Loucy (cell line): ENCODE measurements at regions not wholly inside any gene's neighbourhood (a gene's known extent, or its start where the extent isn't known, plus 50 kb on each side); places are given as distances from the start of the nearest gene placed in this dataset.
"Not testable (repeated sequence)": the region's sequence is repeated elsewhere in the genome, so short reads cannot be mapped to it uniquely, and the experiment has no call there.

Experiments used
- H2AFZ ChIP-seq: fragments of 200-600 bp; sonication (generic); 2 replicates; pipeline ENCODE4 v1.6.0; 2016; ENCODE audit warnings: antibody characterized with exemption, mild to moderate bottlenecking, low read length, moderate library complexity
- H3F3A ChIP-seq: fragments of 200-600 bp; 2 replicates; pipeline ENCODE4 v1.6.0; 2016; ENCODE audit warnings: antibody characterized with exemption, low read depth, mild to moderate bottlenecking
- H3K27me3 ChIP-seq: fragments of 200-600 bp; sonication (generic); 2 replicates; pipeline ENCODE4 v1.6.1; 2014; ENCODE audit warnings: low read length, mild to moderate bottlenecking; ENCODE audit not compliant: insufficient read depth, poor library complexity, severe bottlenecking
- H3K36me3 ChIP-seq: fragments of 200-600 bp; sonication (generic); 2 replicates; pipeline ENCODE4 v1.6.1; 2016; ENCODE audit warnings: low read length; ENCODE audit not compliant: insufficient read depth
- H3K4me1 ChIP-seq: fragments of 200-600 bp; sonication (generic); 2 replicates; pipeline ENCODE4 v1.5.1; 2014; ENCODE audit warnings: low read length, mild to moderate bottlenecking; ENCODE audit not compliant: insufficient read depth, poor library complexity, severe bottlenecking
- H3K4me2 ChIP-seq: fragments of 200-600 bp; sonication (generic); 2 replicates; pipeline ENCODE4 v1.6.0; 2014; ENCODE audit warnings: antibody characterized with exemption, low read length, low read depth, mild to moderate bottlenecking; ENCODE audit not compliant: poor library complexity, severe bottlenecking
- H3K4me3 ChIP-seq: fragments of 200-600 bp; sonication (generic); 2 replicates; pipeline ENCODE4 v1.5.1; 2014; ENCODE audit warnings: low read length, mild to moderate bottlenecking, mixed read lengths; ENCODE audit not compliant: poor library complexity, severe bottlenecking
- H3K79me2 ChIP-seq: fragments of 200-600 bp; sonication (generic); 2 replicates; pipeline ENCODE4 v1.6.1; 2014; ENCODE audit warnings: low read length; ENCODE audit not compliant: insufficient read depth
- H3K9ac ChIP-seq: fragments of 200-600 bp; sonication (generic); 2 replicates; pipeline ENCODE4 v1.6.0; 2014; ENCODE audit warnings: mild to moderate bottlenecking, low read depth, low read length, moderate library complexity; ENCODE audit not compliant: poor library complexity, severe bottlenecking
- H3K9me2 ChIP-seq: fragments of 200-600 bp; sonication (generic); replicated peaks from 2 replicates; pipeline ENCODE4 v1.6.1; 2016; ENCODE audit warnings: low read depth, low read length, mixed read lengths
- H3K9me3 ChIP-seq: fragments of 200-600 bp; sonication (generic); 2 replicates; pipeline ENCODE4 v1.6.1; 2014; ENCODE audit warnings: mild to moderate bottlenecking, antibody characterized with exemption, low read length, low read depth; ENCODE audit not compliant: insufficient read depth
- H4K20me1 ChIP-seq: fragments of 200-600 bp; sonication (generic); 2 replicates; pipeline ENCODE4 v1.6.0; 2014; ENCODE audit warnings: antibody characterized with exemption, low read length, mild to moderate bottlenecking; ENCODE audit not compliant: insufficient read depth, poor library complexity, severe bottlenecking
- EZH2phosphoT487 ChIP-seq: fragments of 200-600 bp; IDR thresholded peaks from 2 replicates; pipeline ENCODE4 v1.6.1; 2018; ENCODE audit warnings: antibody characterized with exemption, mild to moderate bottlenecking, moderate library complexity, borderline replicate concordance
- TF ChIP-seq, protein P1 (sequence below): fragments of 200-600 bp; sonication (generic); conservative IDR thresholded peaks from 2 replicates; pipeline ENCODE4 v1.5.1; 2014; ENCODE audit warnings: mild to moderate bottlenecking, antibody characterized with exemption, low read length

DNA sequence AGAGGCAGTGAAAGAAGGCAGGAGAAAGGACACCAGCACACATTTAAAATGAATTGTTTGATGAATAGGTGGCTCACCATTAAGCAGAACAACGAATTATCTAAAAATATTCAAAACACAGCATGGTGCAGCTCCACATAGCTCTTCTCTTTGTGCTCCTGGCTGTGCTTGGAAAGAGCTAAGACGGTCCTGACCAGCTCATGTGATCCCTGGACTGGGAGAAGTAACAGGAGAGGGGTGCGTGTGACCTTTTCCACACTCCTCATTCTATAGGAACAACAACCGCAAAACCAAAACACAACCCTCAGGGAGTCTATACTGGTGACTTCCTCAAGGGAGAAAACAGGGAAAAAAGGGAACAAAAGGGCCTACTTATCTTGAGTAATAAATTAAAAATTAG lies 140.5 kb downstream of the DIRAS2 start:
- no peaks in the 10 kb centered on the region for H3K9me2 ChIP-seq
- H3K9me3 ChIP-seq = no peaks in the 10 kb centered on the region
- H3K9ac ChIP-seq = no peak overlapping the region
- TF ChIP-seq EZH2phosphoT487 = no peak
- TF ChIP-seq, protein P1, sequence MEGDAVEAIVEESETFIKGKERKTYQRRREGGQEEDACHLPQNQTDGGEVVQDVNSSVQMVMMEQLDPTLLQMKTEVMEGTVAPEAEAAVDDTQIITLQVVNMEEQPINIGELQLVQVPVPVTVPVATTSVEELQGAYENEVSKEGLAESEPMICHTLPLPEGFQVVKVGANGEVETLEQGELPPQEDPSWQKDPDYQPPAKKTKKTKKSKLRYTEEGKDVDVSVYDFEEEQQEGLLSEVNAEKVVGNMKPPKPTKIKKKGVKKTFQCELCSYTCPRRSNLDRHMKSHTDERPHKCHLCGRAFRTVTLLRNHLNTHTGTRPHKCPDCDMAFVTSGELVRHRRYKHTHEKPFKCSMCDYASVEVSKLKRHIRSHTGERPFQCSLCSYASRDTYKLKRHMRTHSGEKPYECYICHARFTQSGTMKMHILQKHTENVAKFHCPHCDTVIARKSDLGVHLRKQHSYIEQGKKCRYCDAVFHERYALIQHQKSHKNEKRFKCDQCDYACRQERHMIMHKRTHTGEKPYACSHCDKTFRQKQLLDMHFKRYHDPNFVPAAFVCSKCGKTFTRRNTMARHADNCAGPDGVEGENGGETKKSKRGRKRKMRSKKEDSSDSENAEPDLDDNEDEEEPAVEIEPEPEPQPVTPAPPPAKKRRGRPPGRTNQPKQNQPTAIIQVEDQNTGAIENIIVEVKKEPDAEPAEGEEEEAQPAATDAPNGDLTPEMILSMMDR = no peak
- H3K4me2 ChIP-seq = no peak overlapping the region
- H3K79me2 ChIP-seq = no peaks in the 10 kb centered on the region
- H3K4me3 ChIP-seq = no peak overlapping the region
- H3K27me3 ChIP-seq = no peaks in the 10 kb centered on the region
- H3F3A ChIP-seq = no peaks in the 10 kb centered on the region
- no peak overlapping the region for H2AFZ ChIP-seq
- no peaks in the 10 kb centered on the region for H3K36me3 ChIP-seq
- H3K4me1 ChIP-seq = no peaks in the 10 kb centered on the region
- H4K20me1 ChIP-seq = no peaks in the 10 kb centered on the region

DNA sequence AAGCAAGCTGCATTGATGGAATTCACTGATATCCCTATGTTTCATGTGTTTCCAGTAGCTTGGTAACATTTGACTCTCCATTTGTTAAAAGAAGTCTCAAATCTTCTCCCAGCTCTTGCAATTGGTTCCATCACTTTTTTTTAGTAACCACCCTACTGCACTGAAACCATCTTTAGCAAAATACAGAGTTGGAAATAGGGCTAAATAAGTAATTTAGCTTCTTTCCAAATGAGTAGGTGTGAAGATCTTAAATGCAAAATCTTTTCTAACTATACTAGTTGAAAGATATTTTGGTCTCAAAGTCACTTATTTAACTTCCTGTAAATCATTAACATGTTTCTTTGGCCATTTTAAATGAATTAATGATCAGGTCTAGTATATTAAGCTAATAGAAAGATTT lies 138.1 kb downstream of the DIRAS2 start:
- Histone ChIP-seq H3K4me3 (no peak overlapping the region), H3K4me1 (no peaks in the 10 kb centered on the region), H3K36me3 (no peaks in the 10 kb centered on the region), H3F3A (no peaks in the 10 kb centered on the region), H2AFZ (no peak overlapping the region), H3K9ac (no peak overlapping the region), H4K20me1 (no peaks in the 10 kb centered on the region), H3K9me3 (no peaks in the 10 kb centered on the region), H3K9me2 (no peaks in the 10 kb centered on the region), H3K27me3 (no peaks in the 10 kb centered on the region), H3K79me2 (no peaks in the 10 kb centered on the region), H3K4me2 (no peak overlapping the region)
- TF ChIP-seq, protein P1 = no peak

DNA sequence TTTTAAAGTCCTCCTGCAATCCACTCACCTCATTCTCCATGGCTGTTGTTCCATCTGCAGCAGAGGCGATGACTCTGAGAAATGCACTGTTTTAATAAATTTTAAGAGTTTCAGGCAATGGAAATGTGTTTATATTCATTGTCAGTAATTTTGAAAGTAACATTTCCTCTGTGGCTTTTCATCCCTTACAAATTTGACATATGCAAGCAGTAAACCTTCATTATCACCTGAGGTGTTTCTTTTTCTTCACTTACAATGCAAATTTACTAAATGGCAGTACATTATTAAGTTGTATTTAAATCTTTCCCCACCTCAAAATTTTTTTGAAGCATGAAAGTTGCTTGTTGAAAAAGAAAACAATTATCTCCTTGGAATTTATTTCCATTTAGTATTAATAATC lies 136.9 kb downstream of the DIRAS2 start:
- no peaks in the 10 kb centered on the region for H4K20me1 ChIP-seq
- no peaks in the 10 kb centered on the region for H3K27me3 ChIP-seq
- no peaks in the 10 kb centered on the region for H3K4me1 ChIP-seq
- no peak overlapping the region for H2AFZ ChIP-seq
- TF ChIP-seq, protein P1 = no peak
- TF ChIP-seq EZH2phosphoT487 = no peak
- H3K9ac ChIP-seq = no peak overlapping the region
- no peaks in the 10 kb centered on the region for H3K36me3 ChIP-seq
- H3K4me2 ChIP-seq = no peak overlapping the region
- H3F3A ChIP-seq = no peaks in the 10 kb centered on the region
- no peaks in the 10 kb centered on the region for H3K9me2 ChIP-seq
- H3K4me3 ChIP-seq = no peak overlapping the region
- no peaks in the 10 kb centered on the region for H3K9me3 ChIP-seq
- H3K79me2 ChIP-seq = no peaks in the 10 kb centered on the region

DNA sequence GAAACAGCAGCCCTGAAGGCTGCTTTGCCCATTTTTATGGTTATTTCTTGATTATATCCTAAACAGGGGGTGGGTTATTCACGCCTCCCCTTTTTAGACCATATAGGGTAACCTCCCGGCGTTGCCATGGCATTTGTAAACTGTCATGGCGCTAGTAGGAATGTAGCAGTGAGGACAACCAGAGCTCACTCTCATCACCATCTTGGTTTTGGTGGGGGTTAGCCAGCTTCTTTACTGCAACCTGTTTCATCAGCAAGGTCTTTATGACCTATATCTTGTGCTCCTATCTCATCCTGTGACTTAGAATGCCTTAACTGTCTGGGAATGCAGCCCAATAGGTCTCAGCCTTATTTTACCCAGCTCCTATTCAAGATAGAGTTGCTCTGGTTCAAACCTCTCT lies 136.2 kb downstream of the DIRAS2 start:
- H3K4me2 ChIP-seq, H2AFZ ChIP-seq, H3K27me3 ChIP-seq, H3K36me3 ChIP-seq, H3K9me3 ChIP-seq, H3K9ac ChIP-seq, H3F3A ChIP-seq, H4K20me1 ChIP-seq, H3K79me2 ChIP-seq, H3K9me2 ChIP-seq, H3K4me1 ChIP-seq, H3K4me3 ChIP-seq: not testable (repeated sequence)
